ENCODE measurements at regions not wholly inside any gene's neighbourhood (a gene's known extent, or its start where the extent isn't known, plus 50 kb on each side); places are given as distances from the start of the nearest gene placed in this dataset.
"Not testable (repeated sequence)": the region's sequence is repeated elsewhere in the genome, so short reads cannot be mapped to it uniquely, and the experiment has no call there.

DNA sequence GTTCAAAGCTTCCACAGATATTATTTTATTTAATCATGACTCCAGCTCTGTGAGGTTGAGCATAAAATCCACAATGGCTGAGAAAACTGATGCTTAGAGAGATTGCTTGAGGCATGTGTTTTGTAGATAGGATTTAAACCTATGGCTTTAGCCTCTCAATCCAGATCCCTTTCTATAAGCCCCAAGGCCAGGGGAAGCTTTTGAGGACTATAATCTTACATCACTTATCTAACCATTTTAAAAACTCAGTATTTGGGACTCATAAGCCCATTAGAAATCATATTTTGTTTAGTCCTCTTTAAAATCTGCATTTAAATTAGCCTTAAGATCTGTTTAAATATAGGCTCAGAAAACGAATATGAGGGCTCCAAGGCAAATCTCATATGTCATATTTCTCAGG, 135.4 kb upstream of the SERPINE2 start:
- no peak for DNase-seq

DNA sequence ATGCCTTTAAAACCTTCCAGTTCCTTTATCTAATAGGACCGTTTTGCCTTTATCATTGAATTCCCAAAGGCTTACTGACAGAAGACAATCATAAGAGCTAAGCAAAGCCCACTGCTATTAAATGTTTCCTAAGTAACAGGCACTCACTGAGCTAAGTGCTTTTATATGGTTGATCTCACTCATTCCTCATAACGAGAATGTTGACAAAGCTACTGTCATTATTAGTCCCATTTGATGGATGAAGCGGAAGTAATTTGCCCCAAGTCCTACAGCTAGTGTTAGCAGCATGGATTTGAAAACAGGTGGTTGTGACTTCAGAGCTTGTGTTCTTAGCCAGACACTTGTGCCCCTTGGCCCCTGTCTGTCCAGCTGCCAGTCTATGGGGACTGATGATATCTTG, 134.8 kb upstream of the SERPINE2 start:
- no peak for DNase-seq

DNA sequence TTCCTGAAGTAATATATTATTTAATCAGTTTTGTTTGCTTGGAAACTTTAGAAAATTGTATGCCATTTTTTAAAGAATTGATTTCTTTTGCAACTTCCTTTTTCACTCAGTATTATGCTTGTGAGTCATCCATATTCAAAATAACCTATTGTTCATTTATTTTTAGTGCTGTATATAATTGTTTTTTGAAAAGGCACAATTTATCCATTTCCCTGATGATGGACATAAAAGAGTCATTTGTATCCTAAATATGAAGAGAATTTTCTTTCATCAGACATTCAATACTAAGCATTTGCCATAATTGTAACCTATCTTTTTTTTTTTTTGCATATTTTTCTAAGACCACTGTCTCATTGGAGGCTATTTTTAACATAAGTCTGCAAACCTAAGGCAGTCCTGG, 134.1 kb upstream of the SERPINE2 start:
- DNase-seq = no peak

DNA sequence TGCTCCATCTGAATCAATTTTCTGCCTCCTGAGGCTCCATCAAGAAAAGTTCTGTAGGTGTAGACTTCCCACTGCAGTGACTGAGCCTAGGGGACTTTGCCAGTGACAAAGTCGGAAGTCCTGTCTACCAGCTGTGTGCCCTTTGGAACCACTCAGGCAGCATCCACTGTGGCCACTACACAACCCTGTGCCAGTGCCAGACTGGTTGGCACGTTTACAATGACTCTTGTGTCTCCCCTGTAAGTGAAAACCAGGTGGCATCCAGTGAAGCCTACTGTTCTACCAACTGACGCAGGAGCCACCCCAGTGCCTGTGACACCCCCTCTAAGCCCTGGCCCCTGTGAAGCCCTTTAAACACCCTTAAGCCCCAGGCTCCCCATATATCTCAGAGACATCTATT, 132.1 kb upstream of the SERPINE2 start:
- DNase-seq = no peak

DNA sequence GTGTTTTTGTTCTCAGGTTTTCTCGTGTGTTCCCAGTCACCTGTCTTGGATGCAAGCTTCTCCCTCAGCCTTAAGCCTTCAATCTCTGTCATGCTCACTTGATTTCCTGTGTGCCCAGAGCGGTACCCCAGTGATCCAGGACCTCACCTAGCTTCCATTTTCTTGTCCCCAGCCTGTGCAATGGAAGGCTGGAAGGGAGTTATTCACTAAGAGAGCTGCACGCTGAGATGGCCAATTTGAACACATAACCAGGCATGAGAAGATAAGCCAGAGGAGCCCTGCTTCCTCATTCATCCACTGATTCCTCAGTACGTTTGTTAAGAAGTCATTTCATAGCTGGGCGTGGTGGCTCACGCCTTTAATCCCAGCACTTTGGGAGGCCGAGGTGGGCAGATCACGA, 130.8 kb upstream of the SERPINE2 start:
- DNase-seq = no peak

DNA sequence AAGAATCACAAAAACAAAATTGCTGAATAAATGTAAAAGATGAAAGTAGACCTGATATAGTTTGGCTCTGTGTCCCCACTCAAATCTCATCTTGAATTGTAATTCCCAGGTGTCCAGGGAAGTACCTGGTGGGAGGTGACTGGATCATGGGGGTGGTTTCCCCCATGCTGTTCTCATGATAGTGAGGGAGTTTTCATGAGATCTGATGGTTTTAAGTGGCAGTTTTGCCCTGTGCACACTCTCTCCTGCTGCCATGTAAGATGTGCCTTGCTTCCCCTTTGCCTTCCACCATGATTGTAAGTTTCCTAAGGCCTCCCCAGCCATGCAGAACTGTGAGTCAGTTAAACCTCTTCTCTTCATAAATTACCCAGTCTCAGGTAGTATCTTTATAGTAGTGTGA, 128.7 kb upstream of the SERPINE2 start:
- DNase-seq = not testable (repeated sequence)

DNA sequence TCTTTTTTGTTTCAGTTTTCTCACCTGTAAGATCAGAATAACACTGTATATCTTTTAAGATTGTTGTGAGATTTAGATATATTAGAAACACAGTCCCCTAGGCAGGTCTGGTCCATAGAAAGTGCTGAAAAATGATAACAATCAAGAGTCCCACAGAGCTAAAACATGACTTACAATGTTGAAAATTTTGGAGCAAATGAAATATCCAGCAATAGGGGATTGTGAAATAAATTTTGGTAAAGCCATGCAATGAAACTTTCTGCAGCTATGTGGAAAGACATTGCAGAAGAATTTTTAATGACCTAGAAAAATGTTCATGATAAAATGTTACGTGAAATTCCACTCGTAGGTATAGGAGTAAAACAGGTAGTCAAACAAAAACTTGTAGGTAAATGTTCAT, 127.6 kb upstream of the SERPINE2 start:
- DNase-seq = no peak

DNA sequence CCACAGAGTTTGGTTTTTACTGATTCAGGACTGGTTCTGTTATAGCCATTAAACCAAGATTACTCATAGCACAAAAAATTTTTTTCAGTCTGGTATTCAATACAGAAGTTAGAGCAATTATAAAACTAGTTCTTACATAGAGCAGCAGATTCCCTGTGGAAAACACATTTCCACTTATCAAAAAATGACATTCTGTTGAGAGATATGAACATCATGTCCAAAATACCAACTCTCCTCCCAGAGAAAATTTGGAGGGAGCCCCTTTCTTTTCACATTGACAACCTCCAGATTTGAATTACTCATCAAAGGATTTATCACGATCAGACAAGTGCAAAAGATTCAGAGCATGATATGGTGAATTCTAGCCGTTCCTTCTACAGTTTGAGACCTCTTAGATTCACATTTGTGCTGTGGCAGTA, 126.8 kb upstream of the SERPINE2 start:
- no peak for DNase-seq

DNA sequence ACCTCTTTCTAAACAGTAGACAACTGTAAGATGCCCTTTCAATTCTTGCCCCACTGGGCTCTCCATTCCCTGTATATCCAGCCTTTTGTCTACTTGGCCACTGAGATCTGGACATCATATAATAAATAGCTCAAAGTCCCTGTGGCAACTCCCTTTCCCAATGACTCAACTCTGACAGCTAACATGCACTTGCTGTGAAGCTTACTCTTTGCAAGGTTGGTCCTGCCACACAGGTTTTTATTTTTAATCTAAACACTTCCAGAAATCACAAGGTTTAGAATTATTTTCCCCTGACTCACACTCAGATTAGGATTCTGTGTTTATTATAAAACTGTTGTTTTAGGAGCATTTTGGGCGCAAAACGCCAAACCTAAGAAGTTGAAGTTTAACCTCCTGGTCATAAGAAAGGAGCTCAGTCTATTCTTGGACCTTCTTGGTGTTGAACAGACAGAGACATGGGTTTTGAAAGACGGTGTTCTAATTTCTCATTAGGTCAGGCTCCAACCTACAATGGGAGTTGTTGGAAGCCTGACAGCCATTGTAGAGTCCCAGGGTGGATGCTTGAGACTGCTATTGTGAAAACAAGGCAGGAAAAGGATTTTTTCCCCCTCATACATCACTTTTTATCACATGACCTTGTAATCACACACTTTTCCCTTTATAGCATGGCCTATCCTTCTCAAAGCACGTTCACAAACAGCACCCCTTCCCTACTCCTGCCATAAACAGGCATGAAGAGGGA, 124.7 kb upstream of the SERPINE2 start:
- no peak for DNase-seq

DNA sequence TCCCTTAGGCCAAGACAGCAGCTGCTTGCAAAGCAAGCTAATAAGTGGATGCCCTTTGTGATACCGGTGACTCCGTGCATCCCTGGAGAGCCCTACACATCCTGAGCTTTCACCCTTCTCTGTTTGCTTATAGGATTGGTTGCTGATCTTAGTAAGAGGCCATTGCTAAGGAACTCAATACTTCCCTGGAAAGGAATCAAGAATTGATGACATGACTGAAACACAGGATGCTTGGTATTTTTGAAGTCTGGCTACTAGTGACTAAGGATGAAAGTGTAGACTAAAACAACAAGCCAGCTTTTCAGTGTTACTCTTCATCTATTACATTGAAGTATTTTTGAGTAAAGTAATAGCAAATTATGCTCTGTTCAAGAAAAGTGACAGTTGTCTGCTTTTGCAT, 123.0 kb upstream of the SERPINE2 start:
- no peak for DNase-seq

DNA sequence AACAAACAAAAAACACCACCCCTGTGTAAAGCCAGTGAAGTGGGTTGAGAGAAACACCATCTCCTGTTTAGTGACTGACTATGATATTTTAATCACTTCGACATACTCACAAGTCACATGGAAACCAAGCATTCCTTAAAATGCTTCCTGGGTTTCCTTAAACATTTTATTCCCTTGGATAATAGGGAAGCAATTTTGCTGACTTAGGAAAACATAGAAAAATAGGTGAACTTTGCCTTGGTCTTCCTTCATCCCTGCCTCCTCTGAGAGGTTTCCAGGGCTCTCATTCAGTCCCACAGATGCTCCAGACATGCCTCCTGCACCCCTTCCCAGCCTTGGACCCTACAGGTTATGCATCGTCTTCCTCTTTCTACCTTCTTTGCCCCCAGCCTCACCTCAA, 122.6 kb upstream of the SERPINE2 start:
- DNase-seq = no peak

DNA sequence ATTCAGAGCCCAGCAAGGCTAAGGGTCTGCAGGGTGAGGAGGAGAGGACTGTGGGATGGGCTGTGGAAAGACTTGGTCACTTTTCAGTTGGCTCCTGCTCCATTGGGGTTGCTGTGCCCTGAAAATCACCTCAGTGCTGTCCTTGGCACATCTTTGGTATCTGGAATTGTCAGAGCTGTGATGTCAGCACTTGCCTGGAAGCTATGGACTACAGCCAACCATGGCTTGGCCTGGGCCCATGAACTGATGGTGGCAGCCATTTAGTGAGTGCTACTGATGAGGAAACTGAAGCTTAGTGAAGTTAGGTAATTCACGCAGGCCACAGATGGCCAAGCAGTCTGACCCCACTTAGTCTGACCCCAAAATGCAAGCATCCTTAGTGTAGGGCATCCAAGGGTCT, 121.8 kb upstream of the SERPINE2 start:
- DNase-seq = no peak

DNA sequence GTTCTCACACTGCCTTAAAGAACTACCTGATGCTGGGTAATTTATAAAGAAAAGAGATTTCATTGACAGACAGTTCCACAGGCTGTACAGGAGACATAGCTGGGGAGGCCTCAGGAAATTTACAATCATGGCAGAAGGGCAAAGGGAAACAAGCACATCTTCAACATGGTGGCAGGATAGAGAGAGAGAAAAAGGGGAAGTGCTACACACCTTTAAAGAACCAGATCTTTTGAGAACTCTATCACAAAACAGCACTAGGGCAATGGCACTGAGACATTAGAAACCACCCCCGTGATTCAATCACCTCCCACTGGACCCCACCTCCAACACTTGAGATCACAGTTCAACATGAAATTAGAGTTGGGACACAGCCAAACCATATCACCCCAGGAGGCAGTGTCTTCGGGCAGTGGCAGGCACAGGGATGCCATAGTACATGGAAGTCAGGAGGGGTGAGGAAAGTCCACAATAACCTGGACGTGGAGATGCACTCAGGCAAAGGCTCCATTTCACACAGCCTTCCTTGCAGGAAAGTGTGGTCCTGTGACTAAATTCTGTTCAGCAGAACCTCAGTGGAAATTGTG, 120.4 kb upstream of the SERPINE2 start:
- no peak for DNase-seq

DNA sequence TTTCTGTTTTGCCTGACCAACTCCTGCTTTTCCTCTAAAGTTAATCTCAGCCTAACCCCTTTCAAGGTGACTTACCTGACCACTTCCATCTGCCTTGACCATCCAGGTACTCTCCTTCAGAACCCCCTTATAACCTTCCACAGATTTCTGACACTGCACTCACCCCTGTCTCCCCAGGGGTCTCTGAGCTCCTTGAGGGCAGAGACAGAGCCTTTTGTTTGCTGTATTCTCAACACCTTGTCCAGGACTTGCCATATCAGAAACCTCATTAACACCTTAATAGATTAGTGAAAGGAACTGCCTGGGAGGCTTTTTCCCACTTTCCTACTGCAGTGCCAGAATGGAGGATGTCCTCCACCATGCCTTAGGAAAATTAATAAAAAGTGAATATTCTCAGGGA, 119.7 kb upstream of the SERPINE2 start:
- DNase-seq = no peak

DNA sequence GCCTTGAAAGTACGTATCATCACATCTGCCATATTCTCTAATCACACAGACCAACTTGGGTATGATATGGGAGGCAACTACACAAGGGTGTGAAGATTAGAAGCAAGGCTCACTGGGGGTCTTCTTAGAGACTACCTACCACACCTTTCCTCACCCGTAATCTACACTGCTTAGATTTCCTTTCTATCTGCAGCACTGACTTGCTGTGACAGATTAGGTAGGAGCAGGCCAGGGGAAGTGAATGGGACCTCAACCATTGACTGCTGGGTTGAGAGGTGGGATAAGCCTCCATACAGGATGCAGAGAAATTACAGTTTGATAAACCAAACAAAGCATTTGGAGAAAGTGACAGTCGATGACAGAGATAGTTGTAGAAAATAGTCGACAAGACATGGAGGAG, 119.0 kb upstream of the SERPINE2 start:
- DNase-seq = no peak

DNA sequence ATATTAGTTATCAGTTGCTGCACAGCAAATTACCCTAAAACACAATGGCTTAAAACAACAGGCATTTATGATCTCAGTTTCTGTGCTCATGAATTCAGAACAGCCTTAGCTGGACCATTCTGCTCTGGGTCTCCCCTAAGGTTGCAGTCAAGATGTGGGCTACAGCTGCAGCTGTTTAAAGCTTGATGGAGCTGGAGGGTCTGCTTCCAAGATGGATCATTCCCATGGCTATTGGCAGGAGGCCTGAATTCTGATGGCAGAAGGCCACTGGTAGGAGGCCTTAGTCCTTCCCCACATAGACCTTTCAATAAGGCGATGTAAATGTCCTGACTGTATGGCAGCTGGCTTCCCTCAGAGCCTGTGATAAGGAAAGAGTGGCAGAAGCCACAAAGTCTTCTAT, 118.6 kb upstream of the SERPINE2 start:
- DNase-seq = no peak

DNA sequence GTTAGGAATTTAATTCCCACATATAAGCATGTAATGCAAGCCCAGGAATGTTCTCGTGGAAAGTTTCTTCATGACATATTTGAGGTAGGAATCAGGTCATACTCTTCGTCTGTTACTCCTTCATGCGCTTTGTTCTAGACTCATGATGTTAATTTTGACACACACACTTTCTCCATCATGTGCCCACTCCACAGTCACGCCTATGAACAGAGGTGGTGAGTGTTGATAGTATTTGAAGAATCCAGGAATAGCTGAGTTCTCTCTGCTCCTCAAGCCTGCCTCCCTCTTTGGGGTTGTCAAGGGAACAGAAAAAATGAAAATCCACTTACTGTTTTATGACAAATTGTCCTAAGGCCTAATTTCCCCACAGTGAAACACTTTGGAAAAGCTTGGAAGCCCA, 117.3 kb upstream of the SERPINE2 start:
- no peak for DNase-seq

DNA sequence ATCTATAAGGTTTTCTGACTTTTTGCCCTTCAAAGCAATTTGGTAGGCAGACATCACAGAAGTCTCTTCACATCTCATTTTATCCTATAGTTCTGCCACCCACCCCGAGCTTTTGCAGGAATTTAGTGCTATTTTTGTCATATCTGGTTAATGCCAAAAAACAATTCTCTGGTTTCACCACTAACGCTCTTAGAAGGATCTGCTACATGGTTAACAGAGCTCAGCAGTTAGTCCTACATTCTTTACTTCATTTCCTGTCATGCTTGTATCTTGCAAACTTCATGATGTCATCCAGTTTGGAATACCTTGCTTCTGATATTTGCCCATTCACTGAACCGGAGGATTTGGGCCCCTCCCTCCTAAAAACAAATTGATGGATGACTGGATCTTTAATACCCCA, 116.8 kb upstream of the SERPINE2 start:
- DNase-seq = no peak

DNA sequence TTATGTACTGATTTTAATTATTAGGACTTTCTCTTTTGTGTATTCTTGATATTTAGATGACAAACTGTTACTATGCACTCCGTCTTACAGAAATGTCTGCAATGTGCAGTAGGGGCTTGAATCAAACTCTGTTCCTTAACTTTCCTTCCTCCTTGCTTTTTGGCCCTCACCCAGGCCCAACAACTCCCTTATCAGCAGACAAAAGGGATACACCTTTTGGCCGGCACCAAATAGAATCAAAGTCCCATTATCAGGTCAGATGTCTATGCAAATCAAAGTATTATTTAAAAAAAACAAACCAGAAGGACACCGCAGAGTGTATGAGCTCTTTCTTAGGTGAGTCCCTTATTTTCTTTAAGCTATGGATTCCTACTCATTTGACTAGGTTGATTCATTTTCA, 116.3 kb upstream of the SERPINE2 start:
- no peak for DNase-seq

DNA sequence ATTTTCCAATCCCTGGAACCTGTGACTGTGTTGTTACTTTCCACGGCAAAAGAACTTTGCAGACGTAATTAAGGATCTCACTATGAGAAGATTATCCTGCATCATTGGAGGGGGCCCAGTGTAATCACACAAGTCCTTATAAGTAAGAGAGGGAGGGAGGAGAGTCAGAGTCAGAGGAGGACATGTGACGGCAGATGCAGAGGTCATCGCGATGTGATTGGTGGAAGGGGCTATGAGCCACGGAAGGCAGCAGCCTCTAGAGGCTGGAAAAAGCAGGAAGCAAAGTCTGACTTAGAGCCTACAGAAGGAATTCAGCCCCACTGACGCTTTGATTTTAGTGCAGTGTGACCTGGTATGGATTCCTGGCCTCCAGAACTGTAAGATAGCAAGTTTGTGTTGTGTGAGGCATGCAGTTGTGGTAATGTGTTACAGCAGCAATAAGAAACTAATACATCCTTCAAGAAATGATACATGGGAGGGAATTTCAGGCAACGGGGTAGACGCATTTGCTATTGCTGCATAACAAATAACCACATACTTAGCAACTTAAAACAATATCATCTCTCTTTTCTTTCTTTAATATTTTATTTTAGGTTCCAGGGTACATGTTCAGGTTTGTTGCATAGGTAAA, 112.7 kb upstream of the SERPINE2 start:
- no peak for DNase-seq

DNA sequence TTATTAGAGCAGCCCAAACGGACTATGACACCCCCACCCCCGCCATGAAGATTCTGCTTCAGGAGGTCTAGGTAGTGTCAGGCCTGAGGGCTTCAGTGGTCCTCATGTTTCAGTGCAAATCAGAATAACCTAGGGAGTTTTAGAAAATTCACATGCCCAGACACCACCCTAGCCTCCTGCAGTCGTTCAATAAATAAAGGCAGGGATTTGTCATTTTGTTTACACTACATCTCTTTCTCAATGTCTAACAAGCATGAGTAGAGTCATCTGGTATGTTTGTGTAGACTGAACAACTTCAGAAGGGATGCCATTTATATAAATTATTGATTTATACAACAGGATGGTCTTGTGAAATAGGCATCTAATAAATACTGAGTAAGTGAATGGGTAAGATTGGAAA, 112.1 kb upstream of the SERPINE2 start:
- DNase-seq = no peak

DNA sequence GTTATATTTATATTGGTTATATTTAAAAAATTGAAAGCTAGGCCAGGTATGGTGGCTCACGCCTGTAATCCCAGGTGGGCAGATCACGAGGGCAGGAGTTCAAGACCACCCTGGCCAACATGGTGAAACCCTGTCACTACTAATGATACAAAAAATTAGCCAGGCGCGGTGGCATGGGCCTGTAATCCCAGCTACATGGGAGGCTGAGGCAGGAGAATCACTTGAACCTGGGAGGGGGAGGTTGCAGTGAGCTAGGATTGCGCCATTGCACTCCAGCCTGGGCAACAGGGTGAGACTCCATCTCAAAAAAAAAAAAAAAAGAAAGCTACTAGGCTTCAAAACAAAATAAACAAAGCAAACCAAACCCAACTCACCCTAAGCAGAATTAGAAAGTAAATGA, 109.0 kb upstream of the SERPINE2 start:
- DNase-seq = not testable (repeated sequence)

DNA sequence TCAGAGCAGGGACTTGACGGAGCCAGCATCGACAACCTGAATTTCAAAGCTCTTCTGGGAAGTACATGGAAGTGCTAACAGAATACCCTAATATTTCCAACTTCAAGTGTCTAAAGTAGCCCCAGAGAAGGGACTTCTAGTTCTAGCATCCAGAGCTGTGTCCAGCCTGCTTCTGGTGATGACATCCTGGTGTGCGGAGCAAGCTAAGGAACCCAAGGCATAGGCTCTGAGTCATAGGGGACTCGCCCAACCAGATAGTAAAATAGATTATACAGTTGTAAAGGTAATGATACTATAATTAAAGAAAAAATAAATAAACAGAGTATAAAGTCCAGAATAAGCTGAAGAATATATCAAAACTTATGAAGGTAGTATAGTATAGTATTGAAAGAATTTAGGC, 108.1 kb upstream of the SERPINE2 start:
- DNase-seq = no peak

DNA sequence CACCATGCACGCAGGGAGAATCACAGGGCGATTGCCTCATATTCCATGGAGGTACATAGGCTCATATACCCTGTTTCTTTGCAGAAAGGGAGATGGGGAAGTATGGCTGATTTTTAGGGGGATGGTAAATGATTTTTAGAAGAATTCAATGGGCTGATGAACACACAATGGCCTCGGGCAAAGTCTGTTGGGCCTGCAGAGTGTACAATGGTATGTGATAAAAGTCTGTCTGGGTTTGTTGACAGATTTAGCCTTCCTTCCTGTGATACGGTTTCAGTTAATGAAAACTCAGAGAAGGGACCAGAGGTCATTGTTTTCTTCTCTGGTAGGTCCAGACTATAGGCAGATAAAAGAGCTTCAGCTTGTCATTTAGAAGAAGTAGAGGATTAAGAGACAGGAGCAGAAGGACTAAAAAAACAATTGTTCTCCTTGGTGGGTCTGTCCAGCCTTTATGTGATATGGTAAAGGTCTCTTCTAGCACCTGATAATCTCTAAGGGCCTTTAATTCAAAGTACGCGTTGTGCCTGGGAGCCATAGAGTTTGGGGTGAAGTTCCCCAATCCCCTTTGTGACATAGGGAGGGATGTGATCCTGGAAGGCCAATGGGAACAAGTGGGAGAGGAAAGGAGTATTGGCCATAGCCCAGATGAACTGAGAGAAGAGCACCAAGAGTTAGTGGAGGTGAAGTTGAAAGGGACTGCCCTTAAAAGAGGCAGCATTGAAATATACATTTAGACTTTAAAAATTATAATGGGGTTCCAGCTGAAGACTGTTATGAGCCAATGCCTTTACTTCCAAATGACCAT, 107.5 kb upstream of the SERPINE2 start:
- no peak for DNase-seq

Measured in DMS53 (cell line).